T47D (cell line): ENCODE measurements at regions not wholly inside any gene's neighbourhood (a gene's known extent, or its start where the extent isn't known, plus 50 kb on each side); places are given as distances from the start of the nearest gene placed in this dataset.
"Not testable (repeated sequence)": the region's sequence is repeated elsewhere in the genome, so short reads cannot be mapped to it uniquely, and the experiment has no call there.

ENCODE experiments used
- DNase-seq, 2 experiments: peaks; one replicate each; pipeline versions ENCODE4 v3.0.0 to v3.0.0-alpha.2; 2011 to 2012; ENCODE audit warnings: low read depth in 1 of 2, low spot score in 1 of 2
- JUND ChIP-seq: IDR thresholded peaks from 2 replicates; pipeline ENCODE4 v1.6.1; 2012; ENCODE audit warnings: low read depth
- in situ Hi-C: cut with HindIII; loops from 2 replicates; pipeline ENCODE4 v1.10.0; 2016; ENCODE audit warnings: low sequenced_read_pairs, low pct_unique_long_range_greater_than_20kb

- TF ChIP-seq JUND = no peak
- peak in 1 of 2 experiments; percentile 49 for DNase-seq
- in situ Hi-C loops = no loop called here
Measured at GRCh38 chr12:92070864-92071445, 74.7 kb downstream of the BTG1 start.

- no peak for DNase-seq
- in situ Hi-C loops = no loop called here
- TF ChIP-seq JUND = no peak
Measured at GRCh38 chr12:92070054-92070863, 75.4 kb downstream of the BTG1 start.

GRCh38 chr12:92068459-92068858 is 77.2 kb downstream of the BTG1 start:
- no peak for DNase-seq
- TF ChIP-seq JUND = no peak
- in situ Hi-C loops = no loop called here

GRCh38 chr12:92065639-92066038 is 80.0 kb downstream of the BTG1 start:
- TF ChIP-seq JUND = no peak
- in situ Hi-C loops = no loop called here
- no peak for DNase-seq

- no peak for TF ChIP-seq JUND
Measured at GRCh38 chr12:92065018-92065499, 80.6 kb downstream of the BTG1 start.

GRCh38 chr12:92064422-92064821 is 81.2 kb downstream of the BTG1 start:
- DNase-seq = peak in 1 of 2 experiments; percentile 33
- in situ Hi-C loops = no loop called here
- no peak for TF ChIP-seq JUND

More at GRCh38 chr12:92065018-92065499, 80.6 kb downstream of the BTG1 start:
- in situ Hi-C loops = no loop called here
- DNase-seq = peak in 1 of 2 experiments; percentile 58

- DNase-seq = no peak
- in situ Hi-C loops = no loop called here
- TF ChIP-seq JUND = no peak
Measured at GRCh38 chr12:92063641-92064040, 82.0 kb downstream of the BTG1 start.

- in situ Hi-C loops = no loop called here
Measured at GRCh38 chr12:92062539-92063493, 82.8 kb downstream of the BTG1 start.

GRCh38 chr12:92061061-92061460 is 84.6 kb downstream of the BTG1 start:
- in situ Hi-C loops = no loop called here
- no peak for TF ChIP-seq JUND
- DNase-seq = no peak

More at GRCh38 chr12:92062539-92063493, 82.8 kb downstream of the BTG1 start:
- TF ChIP-seq JUND = no peak
- DNase-seq = no peak

- in situ Hi-C loops = no loop called here
- no peak for DNase-seq
- TF ChIP-seq JUND = no peak
Measured at GRCh38 chr12:92059960-92060359, 85.7 kb downstream of the BTG1 start.

- no peak for TF ChIP-seq JUND
- DNase-seq = no peak
- in situ Hi-C loops = no loop called here
Measured at GRCh38 chr12:92058664-92059063, 87.0 kb downstream of the BTG1 start.

- DNase-seq, in situ Hi-C loops: not testable (repeated sequence)
Measured at GRCh38 chr12:92056756-92057155, 88.9 kb downstream of the BTG1 start.
